Effector memory CD4-positive, alpha-beta T cell (primary cell): ENCODE measurements at regions not wholly inside any gene's neighbourhood (a gene's known extent, or its start where the extent isn't known, plus 50 kb on each side); places are given as distances from the start of the nearest gene placed in this dataset.

Source experiments
- DNase-seq, 3 donors: peaks; one replicate each; pipeline ENCODE4 v3.0.0-alpha.2; 2020
- H3K27ac ChIP-seq: 2 replicates; pipeline ENCODE4 v1.7.0; 2013; ENCODE audit warnings: mild to moderate bottlenecking, low read length, moderate library complexity; ENCODE audit not compliant: insufficient read depth, poor library complexity, severe bottlenecking
- H3K27me3 ChIP-seq: replicated peaks from 2 replicates; pipeline ENCODE4 v1.7.0; 2013; ENCODE audit warnings: mild to moderate bottlenecking, low read length; ENCODE audit not compliant: insufficient read depth, control insufficient read depth, poor library complexity, severe bottlenecking
- H3K36me3 ChIP-seq: 2 replicates; pipeline ENCODE4 v1.7.0; 2013; ENCODE audit warnings: mild to moderate bottlenecking, low read length, moderate library complexity; ENCODE audit not compliant: control insufficient read depth, insufficient read depth
- H3K4me1 ChIP-seq: 2 replicates; pipeline ENCODE4 v1.7.0; 2013; ENCODE audit warnings: low read length, mild to moderate bottlenecking; ENCODE audit not compliant: control insufficient read depth, insufficient read depth, poor library complexity, severe bottlenecking
- H3K4me3 ChIP-seq: 2 replicates; pipeline ENCODE4 v1.7.0; 2013; ENCODE audit warnings: low read length, low read depth, mild to moderate bottlenecking; ENCODE audit not compliant: insufficient read depth, poor library complexity, severe bottlenecking
- H3K9me3 ChIP-seq: 2 replicates; pipeline ENCODE4 v1.7.0; 2013; ENCODE audit warnings: mild to moderate bottlenecking, low read length, moderate library complexity; ENCODE audit not compliant: control insufficient read depth

DNA sequence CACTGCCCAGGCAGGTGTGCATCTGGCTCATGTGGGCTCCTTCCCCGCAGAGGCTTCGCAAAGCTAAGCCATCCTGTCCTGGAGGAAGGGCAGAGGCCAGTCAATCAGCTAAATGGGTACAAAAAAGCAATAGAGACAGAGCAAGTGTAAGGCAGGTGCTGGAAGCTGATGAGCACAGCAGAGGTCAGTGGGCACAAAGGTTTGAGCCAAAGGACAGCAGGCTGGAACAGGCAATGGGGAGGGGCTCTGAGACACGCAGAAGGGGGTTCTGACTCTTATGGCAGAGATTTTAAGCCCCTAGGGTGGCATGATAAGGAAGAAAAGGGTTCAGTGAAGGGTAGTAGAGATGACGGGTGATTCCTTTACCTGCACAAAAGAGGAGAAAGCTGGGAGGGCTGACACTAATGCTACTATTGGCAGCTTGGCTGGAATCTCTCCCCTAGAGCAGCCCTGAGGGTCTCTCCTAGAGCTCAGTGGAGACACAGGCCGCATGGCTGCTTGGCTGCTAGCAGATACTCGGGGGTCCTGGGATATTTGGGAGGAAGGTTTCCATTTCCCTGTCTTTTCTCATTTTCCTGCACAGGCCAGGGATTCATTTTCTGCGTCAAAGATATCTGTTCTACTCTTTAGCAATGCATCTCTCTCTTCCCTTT, 132.4 kb downstream of the MYCN start:
- no peaks in the 10 kb centered on the region for H3K36me3 ChIP-seq
- DNase-seq = no peak
- H3K9me3 ChIP-seq = no peaks in the 10 kb centered on the region
- no peaks in the 10 kb centered on the region for H3K27me3 ChIP-seq
- H3K27ac ChIP-seq = no peak overlapping the region
- H3K4me1 ChIP-seq = no peaks in the 10 kb centered on the region
- no peak overlapping the region for H3K4me3 ChIP-seq

DNA sequence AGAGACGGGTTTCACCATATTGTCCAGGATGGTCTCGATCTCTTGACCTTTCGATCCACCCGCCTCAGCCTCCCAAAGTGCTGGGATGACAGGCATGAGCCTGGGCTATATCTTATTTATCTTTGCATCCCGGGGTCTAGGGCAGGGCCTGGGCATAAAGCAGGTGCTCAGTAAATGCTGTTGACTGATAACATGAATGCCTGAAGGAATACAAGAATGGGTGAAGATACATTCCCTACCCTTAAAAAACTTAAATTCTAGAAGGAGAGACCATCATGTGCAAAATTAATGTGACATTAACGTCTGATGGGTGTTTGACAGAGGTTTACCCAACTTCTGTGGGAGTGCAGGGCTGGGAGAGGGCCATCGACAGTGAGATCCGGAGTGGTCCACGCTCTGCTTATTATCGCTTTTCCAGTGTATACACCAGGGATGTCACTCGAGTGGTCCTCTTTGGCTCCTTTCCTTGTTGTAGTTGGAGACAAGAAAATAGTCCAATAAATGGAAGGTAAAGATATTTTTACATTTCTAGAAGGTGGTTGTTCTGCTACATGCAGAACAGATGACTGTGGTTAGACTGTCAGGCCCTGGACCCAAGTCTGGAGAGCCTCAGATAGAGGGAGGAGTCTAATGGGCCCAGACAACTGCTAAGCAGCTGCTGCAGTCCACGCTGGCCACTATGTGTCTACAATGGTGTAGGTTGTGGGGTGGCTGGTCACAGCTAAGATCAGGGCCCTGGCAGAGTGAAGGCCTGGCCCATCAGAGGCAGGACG, 131.7 kb downstream of the MYCN start:
- H3K36me3 ChIP-seq = no peaks in the 10 kb centered on the region
- no peak overlapping the region for H3K4me3 ChIP-seq
- H3K9me3 ChIP-seq = no peaks in the 10 kb centered on the region
- no peaks in the 10 kb centered on the region for H3K27me3 ChIP-seq
- H3K27ac ChIP-seq = no peak overlapping the region
- H3K4me1 ChIP-seq = no peaks in the 10 kb centered on the region
- no peak for DNase-seq

DNA sequence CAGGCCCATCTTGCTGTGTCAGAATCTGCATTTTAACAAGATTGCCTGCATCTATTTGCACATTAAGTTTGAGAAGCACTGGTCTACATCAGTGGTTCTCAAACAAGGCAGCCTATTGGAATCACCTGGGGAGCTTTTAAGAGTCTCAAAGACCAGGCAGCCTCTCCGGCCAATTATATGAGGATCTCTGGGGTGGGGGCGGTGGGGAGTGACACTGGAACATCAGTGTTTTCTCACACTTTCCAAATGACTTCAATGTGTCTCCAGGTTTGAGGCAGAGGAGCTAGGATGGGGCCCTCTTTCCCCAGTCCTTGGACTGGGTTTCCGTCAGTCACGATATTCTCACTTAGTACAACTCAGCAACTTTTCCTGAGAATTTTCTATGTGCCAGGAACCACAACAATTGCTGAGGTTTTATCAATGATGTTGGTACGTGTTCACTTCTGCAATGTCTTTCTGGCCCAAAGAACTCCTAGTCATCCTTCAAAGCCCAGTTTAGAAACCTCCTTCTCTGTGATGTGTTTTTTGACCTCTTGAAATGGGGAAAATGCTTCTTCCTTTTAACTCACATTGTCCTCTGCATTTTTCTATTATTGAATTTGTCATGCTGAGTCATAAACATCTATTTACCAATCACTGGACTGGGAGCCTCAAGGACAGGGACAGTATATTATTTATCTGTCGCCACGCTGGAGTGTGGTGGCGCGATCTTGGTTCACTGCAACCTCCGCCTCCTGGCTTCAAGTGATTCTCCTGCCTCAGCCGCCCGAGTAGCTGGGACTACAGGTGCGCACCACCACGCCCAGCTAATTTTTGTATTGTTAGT, 130.9 kb downstream of the MYCN start:
- Histone ChIP-seq H3K27ac (no peak overlapping the region), H3K27me3 (no peaks in the 10 kb centered on the region), H3K36me3 (no peaks in the 10 kb centered on the region), H3K4me1 (no peaks in the 10 kb centered on the region), H3K4me3 (no peak overlapping the region), H3K9me3 (no peaks in the 10 kb centered on the region)
- DNase-seq = no peak

DNA sequence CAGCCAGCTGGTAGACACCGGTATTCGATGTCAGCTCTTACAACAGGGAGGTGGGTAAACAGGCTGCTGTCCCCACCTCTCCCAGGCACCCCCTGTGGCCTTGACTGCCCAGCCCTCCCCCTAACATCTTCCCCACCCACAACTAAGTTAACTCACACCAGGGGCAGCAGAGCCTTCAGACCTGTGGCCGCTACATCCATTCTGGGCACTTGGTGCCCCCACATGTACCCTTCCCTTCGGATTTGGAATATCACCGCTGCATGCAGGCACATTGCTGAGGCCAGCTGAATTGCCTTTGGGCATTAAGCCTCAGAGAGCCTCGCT, 130.3 kb downstream of the MYCN start:
- H3K27me3 ChIP-seq = no peaks in the 10 kb centered on the region
- no peaks in the 10 kb centered on the region for H3K4me1 ChIP-seq
- no peaks in the 10 kb centered on the region for H3K9me3 ChIP-seq
- no peaks in the 10 kb centered on the region for H3K36me3 ChIP-seq
- no peak overlapping the region for H3K4me3 ChIP-seq
- H3K27ac ChIP-seq = no peak overlapping the region
- no peak for DNase-seq

DNA sequence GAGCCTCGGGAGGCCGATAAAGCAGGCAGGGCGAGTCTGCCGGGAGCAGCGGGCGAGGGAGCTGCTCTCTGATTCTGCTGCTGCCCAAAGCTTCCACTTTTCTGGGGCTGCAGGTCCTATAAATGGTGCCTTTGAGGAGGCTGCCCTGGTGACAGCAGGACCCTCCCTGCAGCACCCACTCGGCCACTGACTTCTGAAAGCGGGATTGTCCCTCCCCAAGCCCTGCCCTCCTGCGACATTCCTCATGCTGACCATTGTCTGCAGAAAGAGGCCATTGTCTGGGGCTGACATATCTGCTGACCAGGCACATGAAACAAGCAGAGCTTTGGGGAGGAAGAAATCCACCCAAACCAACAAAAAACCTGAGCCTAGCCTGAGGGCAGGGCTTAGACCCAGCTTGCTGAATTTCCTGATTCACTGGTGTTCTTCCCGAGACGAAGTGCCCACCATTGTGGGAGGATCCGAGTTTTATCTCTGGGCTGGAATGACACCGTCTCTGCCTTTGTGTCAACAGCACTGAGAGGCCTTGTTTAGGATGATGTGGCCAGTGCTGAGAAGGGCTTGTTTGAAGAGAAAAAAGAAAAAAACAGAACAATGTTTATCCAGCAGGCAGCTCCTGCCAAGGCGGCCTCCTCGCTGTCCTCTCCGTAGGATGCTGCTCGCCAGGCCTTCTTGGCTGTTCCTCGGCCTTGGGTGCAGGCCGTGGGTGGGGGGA, 129.7 kb downstream of the MYCN start:
- Histone ChIP-seq H3K4me3 (no peak overlapping the region), H3K27me3 (no peaks in the 10 kb centered on the region), H3K4me1 (no peaks in the 10 kb centered on the region), H3K27ac (no peak overlapping the region), H3K36me3 (no peaks in the 10 kb centered on the region), H3K9me3 (no peaks in the 10 kb centered on the region)
- DNase-seq = no peak

DNA sequence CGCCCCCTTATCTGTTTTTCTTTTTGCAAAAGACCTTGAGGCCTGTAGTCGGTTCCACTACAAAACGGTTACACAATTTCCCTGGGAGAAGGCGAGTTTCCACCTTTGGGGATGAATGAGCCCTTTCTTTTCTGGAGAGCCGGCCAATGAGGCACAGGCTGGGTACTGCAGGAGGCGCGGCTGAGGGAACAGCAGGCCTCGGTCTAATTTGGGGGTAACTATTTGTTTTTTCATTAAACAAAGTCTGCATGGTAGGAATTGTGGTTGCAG, 129.2 kb downstream of the MYCN start:
- Histone ChIP-seq H3K27me3 (no peaks in the 10 kb centered on the region), H3K9me3 (no peaks in the 10 kb centered on the region), H3K27ac (no peak overlapping the region), H3K4me1 (no peaks in the 10 kb centered on the region), H3K4me3 (no peak overlapping the region), H3K36me3 (no peaks in the 10 kb centered on the region)
- no peak for DNase-seq

DNA sequence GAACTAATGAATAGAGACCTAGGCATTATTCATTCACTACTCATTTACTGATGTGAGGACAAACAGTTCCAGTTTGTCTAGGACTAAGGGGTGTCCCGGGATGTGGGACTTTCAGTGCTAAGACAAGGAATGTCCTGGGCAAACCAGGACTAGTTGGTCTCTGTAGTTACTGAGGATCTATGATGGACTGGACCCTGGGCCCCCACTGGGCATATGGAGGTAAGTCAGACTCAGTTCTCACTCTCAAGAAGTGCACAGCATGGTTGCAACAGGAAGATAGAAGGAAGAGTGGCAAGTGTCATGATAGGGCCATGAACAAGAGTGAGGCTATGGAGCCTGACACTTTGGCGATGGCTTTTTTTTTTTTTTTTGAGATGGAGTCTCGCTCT, 128.2 kb downstream of the MYCN start:
- no peaks in the 10 kb centered on the region for H3K27me3 ChIP-seq
- H3K4me1 ChIP-seq = no peaks in the 10 kb centered on the region
- no peak for DNase-seq
- H3K27ac ChIP-seq = no peak overlapping the region
- H3K4me3 ChIP-seq = no peak overlapping the region
- no peaks in the 10 kb centered on the region for H3K36me3 ChIP-seq
- H3K9me3 ChIP-seq = no peaks in the 10 kb centered on the region

DNA sequence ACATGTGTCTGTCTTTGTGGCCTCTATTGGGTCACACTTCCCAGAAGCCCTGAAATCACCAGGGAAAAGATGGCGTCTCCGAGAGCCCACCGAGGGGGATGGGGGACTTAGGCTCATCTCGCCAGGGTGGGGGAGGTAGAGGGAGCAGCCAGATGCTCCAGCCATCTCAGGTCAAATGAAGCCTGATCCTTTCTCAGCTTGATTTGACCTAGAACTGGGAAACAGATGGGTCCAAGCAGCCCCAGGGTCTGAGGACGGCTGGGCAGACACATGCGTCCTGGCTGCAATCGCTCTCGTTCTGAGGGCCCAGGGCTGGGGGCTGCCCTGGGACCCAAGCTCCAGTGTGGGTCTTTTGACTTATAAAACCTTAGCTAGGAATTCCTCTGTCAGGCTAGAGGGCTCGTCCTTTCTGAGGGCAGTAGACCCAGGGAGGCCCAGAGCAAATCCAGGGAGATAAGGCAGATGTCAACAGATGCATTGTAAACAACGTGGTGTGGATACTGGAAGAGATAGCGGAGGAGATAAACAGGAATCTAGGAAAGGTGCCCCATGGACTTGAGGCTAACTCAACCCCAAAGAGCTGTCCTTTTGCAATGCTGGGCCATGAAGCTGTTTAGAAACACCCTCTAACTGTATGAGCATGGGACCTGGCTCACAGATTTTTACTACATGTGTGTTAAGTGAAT, 127.7 kb downstream of the MYCN start:
- H3K4me3 ChIP-seq = no peak overlapping the region
- no peaks in the 10 kb centered on the region for H3K27me3 ChIP-seq
- no peaks in the 10 kb centered on the region for H3K9me3 ChIP-seq
- H3K4me1 ChIP-seq = no peaks in the 10 kb centered on the region
- H3K27ac ChIP-seq = no peak overlapping the region
- H3K36me3 ChIP-seq = no peaks in the 10 kb centered on the region
- DNase-seq = no peak

DNA sequence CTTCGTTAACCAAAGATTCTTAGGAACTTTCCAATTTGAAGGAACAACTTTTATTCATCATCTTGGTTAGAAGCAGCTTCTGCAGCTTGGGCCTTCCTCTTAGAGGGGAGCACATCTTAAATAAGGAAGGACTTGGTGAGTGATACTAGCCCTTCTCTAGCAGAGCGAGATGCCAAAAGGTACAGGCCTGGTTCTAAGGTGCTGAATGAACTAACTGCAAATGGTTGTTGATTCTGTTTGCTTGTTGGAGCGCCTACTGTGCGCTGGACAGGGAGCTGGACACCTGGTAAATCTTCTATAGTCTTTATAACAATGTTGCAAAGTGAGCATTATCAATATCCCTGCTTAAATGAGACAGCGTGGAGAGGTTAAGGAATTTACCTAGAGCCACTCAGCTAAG, 127.1 kb downstream of the MYCN start:
- no peaks in the 10 kb centered on the region for H3K4me1 ChIP-seq
- no peaks in the 10 kb centered on the region for H3K36me3 ChIP-seq
- no peaks in the 10 kb centered on the region for H3K9me3 ChIP-seq
- H3K27me3 ChIP-seq = no peaks in the 10 kb centered on the region
- no peak for DNase-seq
- H3K27ac ChIP-seq = no peak overlapping the region
- no peak overlapping the region for H3K4me3 ChIP-seq
